Neuronal stem cell (in vitro differentiated cells): ENCODE measurements at regions not wholly inside any gene's neighbourhood (a gene's known extent, or its start where the extent isn't known, plus 50 kb on each side); places are given as distances from the start of the nearest gene placed in this dataset.

Experiments
- DNase-seq: peaks from one replicate; pipeline ENCODE4 v3.0.0-alpha.2; 2013; ENCODE audit warnings: low spot score
- H2AFZ ChIP-seq: one replicate; pipeline ENCODE4 v1.6.1; 2013; ENCODE audit warnings: mild to moderate bottlenecking, low read length, inconsistent platforms
- H2AK5ac ChIP-seq: 2 replicates; pipeline ENCODE4 v1.6.1; 2013; ENCODE audit warnings: low read depth, mild to moderate bottlenecking, inconsistent platforms, low read length, moderate library complexity, mixed read lengths
- H2BK120ac ChIP-seq: 2 replicates; pipeline ENCODE4 v1.6.1; 2013; ENCODE audit warnings: low read depth, mild to moderate bottlenecking, inconsistent platforms, low read length, moderate library complexity, mixed read lengths
- H2BK12ac ChIP-seq: one replicate; pipeline ENCODE4 v1.6.1; 2013; ENCODE audit warnings: low read length, inconsistent platforms
- H2BK15ac ChIP-seq: 2 replicates; pipeline ENCODE4 v1.6.1; 2013; ENCODE audit warnings: mild to moderate bottlenecking, low read length, inconsistent platforms, mixed read lengths
- H2BK5ac ChIP-seq: one replicate; pipeline ENCODE4 v1.6.1; 2013; ENCODE audit warnings: inconsistent platforms, mild to moderate bottlenecking, low read length, moderate library complexity
- H3K14ac ChIP-seq: one replicate; pipeline ENCODE4 v1.6.1; 2013; ENCODE audit warnings: low read length, inconsistent platforms
- H3K18ac ChIP-seq: 2 replicates; pipeline ENCODE4 v1.6.1; 2013; ENCODE audit warnings: low read length, inconsistent platforms
- H3K23ac ChIP-seq: 2 replicates; pipeline ENCODE4 v1.6.1; 2013; ENCODE audit warnings: low read depth, mild to moderate bottlenecking, mixed read lengths, low read length, inconsistent platforms; ENCODE audit not compliant: poor library complexity
- H3K27ac ChIP-seq: replicated peaks from 3 replicates; pipeline ENCODE4 v1.5.1; 2013; ENCODE audit warnings: low read length, inconsistent platforms
- H3K27me3 ChIP-seq, 3 experiments: 2 replicates each; pipeline ENCODE4 v1.6.1; 2013; ENCODE audit warnings: low read length in 3 of 3, mild to moderate bottlenecking in 2 of 3, inconsistent platforms in 1 of 3, low read depth in 1 of 3, mixed read lengths in 1 of 3, moderate library complexity in 1 of 3; ENCODE audit not compliant: control insufficient read depth in 3 of 3, insufficient read depth in 3 of 3
- H3K36me3 ChIP-seq, 2 donors: replicated peaks in 1 of 2; 2 replicates each; pipeline ENCODE4 v1.6.1; 2013; ENCODE audit warnings: low read length in 2 of 2; ENCODE audit not compliant: control insufficient read depth in 2 of 2, insufficient read depth in 2 of 2
- H3K4ac ChIP-seq: 2 replicates; pipeline ENCODE4 v1.6.1; 2013; ENCODE audit warnings: inconsistent platforms, mild to moderate bottlenecking, low read length, moderate library complexity
- H3K4me1 ChIP-seq, 2 donors: 1 replicate in 1 of 2; 2 replicates in 1 of 2; pipeline ENCODE4 v1.6.1; 2013; ENCODE audit warnings: low read length in 2 of 2, low read depth in 1 of 2; ENCODE audit not compliant: control insufficient read depth in 2 of 2, insufficient read depth in 1 of 2
- H3K4me2 ChIP-seq: one replicate; pipeline ENCODE4 v1.6.1; 2013; ENCODE audit warnings: mild to moderate bottlenecking, low read length, inconsistent platforms; ENCODE audit not compliant: insufficient read depth, poor library complexity, severe bottlenecking
- H3K4me3 ChIP-seq, 2 donors: 2 replicates each; pipeline ENCODE4 v1.5.1; 2013; ENCODE audit warnings: low read length in 2 of 2, mild to moderate bottlenecking in 2 of 2, inconsistent platforms in 1 of 2, moderate library complexity in 1 of 2
- H3K79me1 ChIP-seq: one replicate; pipeline ENCODE4 v1.6.1; 2013; ENCODE audit warnings: low read depth, mild to moderate bottlenecking, inconsistent platforms, low read length, moderate library complexity
- H3K9ac ChIP-seq: one replicate; pipeline ENCODE4 v1.6.1; 2013; ENCODE audit warnings: mild to moderate bottlenecking, low read depth, low read length, inconsistent platforms; ENCODE audit not compliant: poor library complexity
- H3K9me3 ChIP-seq, 2 donors: replicated peaks in 1 of 2; 2 replicates each; pipeline versions ENCODE3 to v1.6.1; 2013; ENCODE audit warnings: low read length in 2 of 2, mild to moderate bottlenecking in 2 of 2, inconsistent platforms in 1 of 2, low read depth in 1 of 2, mixed read lengths in 1 of 2, moderate library complexity in 1 of 2; ENCODE audit not compliant: control insufficient read depth in 2 of 2, insufficient read depth in 1 of 2
- H4K8ac ChIP-seq: one replicate; pipeline ENCODE4 v1.6.1; 2013; ENCODE audit warnings: low read depth, mild to moderate bottlenecking, inconsistent platforms, low read length, moderate library complexity
- H4K91ac ChIP-seq: one replicate; pipeline ENCODE4 v1.6.1; 2013; ENCODE audit warnings: low read length, low read depth, mild to moderate bottlenecking, inconsistent platforms; ENCODE audit not compliant: poor library complexity
- WGBS, 2 donors: extraction: QIAGEN DNeasy Blood & Tissue Kit; methylation state at CpG; one replicate each; pipeline ENCODE4 v1.1.7; 2013; ENCODE audit warnings: missing lambda C conversion rate in 2 of 2, mixed read lengths in 1 of 2; ENCODE audit not compliant: insufficient read length in 2 of 2, insufficient replicate concordance in 1 of 2; ENCODE audit errors: extremely low coverage in 2 of 2; 5-methylcytosine and 5-hydroxymethylcytosine counted together

GRCh38 chr5:6823996-6824395 lies 110.8 kb downstream of the TENT4A start:
- Histone ChIP-seq H3K4me2 (no peak overlapping the region), H3K4me1 (peaks cover 2 to 6% of the 10 kb centered on the region in 2 donors), H3K9ac (no peak overlapping the region), H2BK12ac (no peak overlapping the region), H2AFZ (no peak overlapping the region), H3K23ac (no peak overlapping the region), H4K8ac (no peak overlapping the region), H3K79me1 (no peaks in the 10 kb centered on the region), H3K27me3 (no peaks in the 10 kb centered on the region), H3K27ac (no peak overlapping the region), H2AK5ac (no peak overlapping the region), H3K4ac (no peak overlapping the region), H3K18ac (no peak overlapping the region), H4K91ac (no peak overlapping the region), H2BK5ac (no peak overlapping the region), H3K4me3 (no peak overlapping the region), H3K36me3 (no peaks in the 10 kb centered on the region), H3K9me3 (peaks cover 0 to 2% of the 10 kb centered on the region in 2 donors), H2BK120ac (no peak overlapping the region), H2BK15ac (no peak overlapping the region), H3K14ac (no peak overlapping the region)
- DNase-seq: no peak
- WGBS, 2 donors: no CpG with 5 or more reads among the region's 10 CpGs

GRCh38 chr5:6825678-6826244 lies 112.5 kb downstream of the TENT4A start:
- no peak overlapping the region for H2BK15ac ChIP-seq
- no peak overlapping the region for H2AK5ac ChIP-seq
- H3K23ac ChIP-seq: no peak overlapping the region
- no peak overlapping the region for H3K27ac ChIP-seq
- no peak overlapping the region for H3K4me2 ChIP-seq
- no peaks in the 10 kb centered on the region for H3K36me3 ChIP-seq
- H3K4me3 ChIP-seq: no peak overlapping the region
- no peaks in the 10 kb centered on the region for H3K79me1 ChIP-seq
- no peak overlapping the region for H3K9ac ChIP-seq
- H3K9me3 ChIP-seq: peaks cover 0 to 7% of the 10 kb centered on the region in 2 donors
- no peaks in the 10 kb centered on the region for H3K27me3 ChIP-seq
- peaks cover 2 to 6% of the 10 kb centered on the region in 2 donors for H3K4me1 ChIP-seq
- no peak overlapping the region for H2BK5ac ChIP-seq
- no peak overlapping the region for H4K91ac ChIP-seq
- no peak overlapping the region for H3K14ac ChIP-seq
- no peak overlapping the region for H3K4ac ChIP-seq
- H2AFZ ChIP-seq: no peak overlapping the region
- H2BK120ac ChIP-seq: no peak overlapping the region
- no peak for DNase-seq
- WGBS, 2 donors: no CpG with 5 or more reads among the region's 6 CpGs
- H4K8ac ChIP-seq: no peak overlapping the region
- H2BK12ac ChIP-seq: no peak overlapping the region
- no peak overlapping the region for H3K18ac ChIP-seq

GRCh38 chr5:6826756-6827155 lies 113.5 kb downstream of the TENT4A start:
- peaks cover 4 to 6% of the 10 kb centered on the region in 2 donors for H3K4me1 ChIP-seq
- no peak overlapping the region for H3K14ac ChIP-seq
- H3K4me3 ChIP-seq: no peak overlapping the region
- H2BK5ac ChIP-seq: no peak overlapping the region
- H2AK5ac ChIP-seq: no peak overlapping the region
- no peak for DNase-seq
- no peak overlapping the region for H3K4me2 ChIP-seq
- no peak overlapping the region for H2BK120ac ChIP-seq
- no CpG with 5 or more reads among the region's 6 CpGs for WGBS, 2 donors
- no peak overlapping the region for H3K4ac ChIP-seq
- H3K9me3 ChIP-seq: peaks cover 0 to 10% of the 10 kb centered on the region in 2 donors
- no peak overlapping the region for H2BK12ac ChIP-seq
- H3K27ac ChIP-seq: no peak overlapping the region
- peak overlapping the region; percentile 5 for H3K18ac ChIP-seq
- H3K23ac ChIP-seq: no peak overlapping the region
- H3K36me3 ChIP-seq: no peaks in the 10 kb centered on the region
- H2BK15ac ChIP-seq: no peak overlapping the region
- no peak overlapping the region for H3K9ac ChIP-seq
- H3K27me3 ChIP-seq: no peaks in the 10 kb centered on the region
- no peak overlapping the region for H4K91ac ChIP-seq
- H2AFZ ChIP-seq: no peak overlapping the region
- H4K8ac ChIP-seq: no peak overlapping the region
- H3K79me1 ChIP-seq: no peaks in the 10 kb centered on the region

- H3K4me1 ChIP-seq: peaks cover 4 to 6% of the 10 kb centered on the region in 2 donors
- no peak overlapping the region for H2AFZ ChIP-seq
- no peaks in the 10 kb centered on the region for H3K36me3 ChIP-seq
- WGBS, 2 donors: no CpG with 5 or more reads among the region's 9 CpGs
- no peaks in the 10 kb centered on the region for H3K79me1 ChIP-seq
- H3K27me3 ChIP-seq: no peaks in the 10 kb centered on the region
- no peak overlapping the region for H3K4me3 ChIP-seq
- H3K14ac ChIP-seq: no peak overlapping the region
- H4K91ac ChIP-seq: no peak overlapping the region
- H3K9ac ChIP-seq: no peak overlapping the region
- H4K8ac ChIP-seq: no peak overlapping the region
- no peak overlapping the region for H3K4ac ChIP-seq
- peaks cover 0 to 10% of the 10 kb centered on the region in 2 donors for H3K9me3 ChIP-seq
- no peak overlapping the region for H3K18ac ChIP-seq
- H3K27ac ChIP-seq: no peak overlapping the region
- H2BK12ac ChIP-seq: no peak overlapping the region
- no peak overlapping the region for H3K4me2 ChIP-seq
- no peak for DNase-seq
- no peak overlapping the region for H2BK120ac ChIP-seq
- H2BK15ac ChIP-seq: no peak overlapping the region
- H2BK5ac ChIP-seq: no peak overlapping the region
- H2AK5ac ChIP-seq: no peak overlapping the region
- no peak overlapping the region for H3K23ac ChIP-seq
Observed at GRCh38 chr5:6827526-6828219, 114.4 kb downstream of the TENT4A start.
